ENCODE measurements at regions not wholly inside any gene's neighbourhood (a gene's known extent, or its start where the extent isn't known, plus 50 kb on each side); places are given as distances from the start of the nearest gene placed in this dataset.

- no peak for DNase-seq (ENCODE audit: low spot score)
- in situ Hi-C loops (cut with MboI; ENCODE audit: low pct_unique_long_range_greater_than_20kb, low sequenced_read_pairs, unreplicated experiment), result no loop called here
- no peak for TF ChIP-seq CTCF (IDR thresholded peaks at IDR 0.05; ENCODE audit: extremely low read depth, insufficient read depth, missing control alignments)
Measured at GRCh38 chr7:89648509-89648908, 505.8 kb upstream of the STEAP1 start.

GRCh38 chr7:89655946-89656345 is 498.3 kb upstream of the STEAP1 start:
- no peak for TF ChIP-seq CTCF (IDR thresholded peaks at IDR 0.05; ENCODE audit: extremely low read depth, insufficient read depth, missing control alignments)
- no peak for DNase-seq (ENCODE audit: low spot score)
- in situ Hi-C loops (cut with MboI; ENCODE audit: low pct_unique_long_range_greater_than_20kb, low sequenced_read_pairs, unreplicated experiment), result no loop called here

GRCh38 chr7:89661876-89662275 is 492.4 kb upstream of the STEAP1 start:
- in situ Hi-C loops (cut with MboI; ENCODE audit: low pct_unique_long_range_greater_than_20kb, low sequenced_read_pairs, unreplicated experiment), result no loop called here
- DNase-seq (ENCODE audit: low spot score), result no peak
- no peak for TF ChIP-seq CTCF (IDR thresholded peaks at IDR 0.05; ENCODE audit: extremely low read depth, insufficient read depth, missing control alignments)

- in situ Hi-C loops (cut with MboI; ENCODE audit: low pct_unique_long_range_greater_than_20kb, low sequenced_read_pairs, unreplicated experiment), result no loop called here
- TF ChIP-seq CTCF (IDR thresholded peaks at IDR 0.05; ENCODE audit: extremely low read depth, insufficient read depth, missing control alignments), result no peak
- no peak for DNase-seq (ENCODE audit: low spot score)
Measured at GRCh38 chr7:89666136-89666835, 488.0 kb upstream of the STEAP1 start.

GRCh38 chr7:89680161-89680560 is 474.1 kb upstream of the STEAP1 start:
- in situ Hi-C loops (cut with MboI; ENCODE audit: low pct_unique_long_range_greater_than_20kb, low sequenced_read_pairs, unreplicated experiment), result no loop called here
- no peak for TF ChIP-seq CTCF (IDR thresholded peaks at IDR 0.05; ENCODE audit: extremely low read depth, insufficient read depth, missing control alignments)
- DNase-seq (ENCODE audit: low spot score), result no peak

- DNase-seq (ENCODE audit: low spot score), result no peak
- in situ Hi-C loops (cut with MboI; ENCODE audit: low pct_unique_long_range_greater_than_20kb, low sequenced_read_pairs, unreplicated experiment), result no loop called here
- TF ChIP-seq CTCF (IDR thresholded peaks at IDR 0.05; ENCODE audit: extremely low read depth, insufficient read depth, missing control alignments), result no peak
Measured at GRCh38 chr7:89681448-89681847, 472.8 kb upstream of the STEAP1 start.
